HG03575 (cell line): ENCODE measurements at regions not wholly inside any gene's neighbourhood (a gene's known extent, or its start where the extent isn't known, plus 50 kb on each side); places are given as distances from the start of the nearest gene placed in this dataset.

Source experiments
- ATAC-seq: cut with Tn5 transposase; IDR thresholded peaks from one replicate; pipeline ENCODE4 v1.9.1; 2021; ENCODE audit not compliant: unreplicated experiment, insufficient number of reproducible peaks, low FRiP score; ENCODE audit errors: extremely low read depth

- ATAC-seq: no peak
Measured at GRCh38 chr3:40992023-40992422, 207.3 kb upstream of the CTNNB1 start.

- no peak for ATAC-seq
Measured at GRCh38 chr3:40994611-40995010, 204.7 kb upstream of the CTNNB1 start.

GRCh38 chr3:40995271-40995670 is 204.0 kb upstream of the CTNNB1 start:
- no peak for ATAC-seq

GRCh38 chr3:40996382-40996781 is 202.9 kb upstream of the CTNNB1 start:
- no peak for ATAC-seq

- ATAC-seq: no peak
Measured at GRCh38 chr3:40996827-40997710, 202.2 kb upstream of the CTNNB1 start.

- no peak for ATAC-seq
Measured at GRCh38 chr3:40997711-40998519, 201.4 kb upstream of the CTNNB1 start.

- no peak for ATAC-seq
Measured at GRCh38 chr3:40999682-41000081, 199.6 kb upstream of the CTNNB1 start.

- ATAC-seq: no peak
Measured at GRCh38 chr3:41000471-41000870, 198.8 kb upstream of the CTNNB1 start.

- no peak for ATAC-seq
Measured at GRCh38 chr3:41001556-41001955, 197.7 kb upstream of the CTNNB1 start.

GRCh38 chr3:41002104-41002503 is 197.2 kb upstream of the CTNNB1 start:
- ATAC-seq: no peak

GRCh38 chr3:41007399-41007798 is 191.9 kb upstream of the CTNNB1 start:
- no peak for ATAC-seq

- ATAC-seq: no peak
Measured at GRCh38 chr3:41011854-41012253, 187.5 kb upstream of the CTNNB1 start.

- ATAC-seq: no peak
Measured at GRCh38 chr3:41018855-41019254, 180.4 kb upstream of the CTNNB1 start.

- no peak for ATAC-seq
Measured at GRCh38 chr3:41024031-41024836, 175.1 kb upstream of the CTNNB1 start.

GRCh38 chr3:41026394-41027177 is 172.7 kb upstream of the CTNNB1 start:
- ATAC-seq: no peak

- ATAC-seq: no peak
Measured at GRCh38 chr3:41029356-41029755, 169.9 kb upstream of the CTNNB1 start.

- no peak for ATAC-seq
Measured at GRCh38 chr3:41030220-41030619, 169.1 kb upstream of the CTNNB1 start.

- ATAC-seq: no peak
Measured at GRCh38 chr3:41031401-41031800, 167.9 kb upstream of the CTNNB1 start.
